ENCODE measurements at regions not wholly inside any gene's neighbourhood (a gene's known extent, or its start where the extent isn't known, plus 50 kb on each side); places are given as distances from the start of the nearest gene placed in this dataset.
"Not testable (repeated sequence)": the region's sequence is repeated elsewhere in the genome, so short reads cannot be mapped to it uniquely, and the experiment has no call there.

GRCh38 chr1:120561767-120562166 is 146.9 kb downstream of the NBPF8 start:
- TF ChIP-seq, protein P1, sequence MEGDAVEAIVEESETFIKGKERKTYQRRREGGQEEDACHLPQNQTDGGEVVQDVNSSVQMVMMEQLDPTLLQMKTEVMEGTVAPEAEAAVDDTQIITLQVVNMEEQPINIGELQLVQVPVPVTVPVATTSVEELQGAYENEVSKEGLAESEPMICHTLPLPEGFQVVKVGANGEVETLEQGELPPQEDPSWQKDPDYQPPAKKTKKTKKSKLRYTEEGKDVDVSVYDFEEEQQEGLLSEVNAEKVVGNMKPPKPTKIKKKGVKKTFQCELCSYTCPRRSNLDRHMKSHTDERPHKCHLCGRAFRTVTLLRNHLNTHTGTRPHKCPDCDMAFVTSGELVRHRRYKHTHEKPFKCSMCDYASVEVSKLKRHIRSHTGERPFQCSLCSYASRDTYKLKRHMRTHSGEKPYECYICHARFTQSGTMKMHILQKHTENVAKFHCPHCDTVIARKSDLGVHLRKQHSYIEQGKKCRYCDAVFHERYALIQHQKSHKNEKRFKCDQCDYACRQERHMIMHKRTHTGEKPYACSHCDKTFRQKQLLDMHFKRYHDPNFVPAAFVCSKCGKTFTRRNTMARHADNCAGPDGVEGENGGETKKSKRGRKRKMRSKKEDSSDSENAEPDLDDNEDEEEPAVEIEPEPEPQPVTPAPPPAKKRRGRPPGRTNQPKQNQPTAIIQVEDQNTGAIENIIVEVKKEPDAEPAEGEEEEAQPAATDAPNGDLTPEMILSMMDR (IDR thresholded peaks at IDR 0.05; ENCODE audit: poor library complexity, severe bottlenecking), result not testable (repeated sequence)
- not testable (repeated sequence) for TF ChIP-seq POLR2AphosphoS5 (IDR thresholded peaks at IDR 0.05); EZH2 (IDR thresholded peaks at IDR 0.05; ENCODE audit: borderline replicate concordance, insufficient read depth, low read length, poor library complexity, severe bottlenecking); TAF1 (IDR thresholded peaks at IDR 0.05; ENCODE audit: low read depth); MXI1 (conservative IDR thresholded peaks at IDR 0.05; ENCODE audit: poor library complexity, severe bottlenecking)

All from neural cell (in vitro differentiated cells).